M059J (cell line): ENCODE measurements at regions not wholly inside any gene's neighbourhood (a gene's known extent, or its start where the extent isn't known, plus 50 kb on each side); places are given as distances from the start of the nearest gene placed in this dataset.
A peak's percentile ranks its signal among the peaks of the same experiment; 100 is the strongest.
"Not testable (repeated sequence)": the region's sequence is repeated elsewhere in the genome, so short reads cannot be mapped to it uniquely, and the experiment has no call there.

Source experiments
- DNase-seq: peaks from one replicate; pipeline ENCODE4 v3.0.0-alpha.2; 2012; ENCODE audit warnings: low read depth

- DNase-seq: no peak
Measured at GRCh38 chr10:81251457-81252115, 623.4 kb upstream of the NRG3 start.

GRCh38 chr10:81264991-81265390 lies 610.0 kb upstream of the NRG3 start:
- DNase-seq: not testable (repeated sequence)

- no peak for DNase-seq
Measured at GRCh38 chr10:81270051-81270450, 604.9 kb upstream of the NRG3 start.

- no peak for DNase-seq
Measured at GRCh38 chr10:81280497-81281479, 594.2 kb upstream of the NRG3 start.

- no peak for DNase-seq
Measured at GRCh38 chr10:81288544-81288943, 586.5 kb upstream of the NRG3 start.

GRCh38 chr10:81297292-81297691 lies 577.7 kb upstream of the NRG3 start:
- DNase-seq: no peak

- DNase-seq: peak; percentile 5
Measured at GRCh38 chr10:81303656-81304055, 571.3 kb upstream of the NRG3 start.

GRCh38 chr10:81306971-81307782 lies 567.8 kb upstream of the NRG3 start:
- DNase-seq: no peak

- no peak for DNase-seq
Measured at GRCh38 chr10:81309041-81309552, 565.9 kb upstream of the NRG3 start.

- DNase-seq: no peak
Measured at GRCh38 chr10:81314471-81314870, 560.5 kb upstream of the NRG3 start.

GRCh38 chr10:81315026-81315425 lies 560.0 kb upstream of the NRG3 start:
- DNase-seq: no peak

- no peak for DNase-seq
Measured at GRCh38 chr10:81348003-81348402, 527.0 kb upstream of the NRG3 start.

GRCh38 chr10:81367132-81367531 lies 507.9 kb upstream of the NRG3 start:
- DNase-seq: no peak

- DNase-seq: no peak
Measured at GRCh38 chr10:81386817-81387216, 488.2 kb upstream of the NRG3 start.

GRCh38 chr10:81403451-81403850 lies 471.5 kb upstream of the NRG3 start:
- no peak for DNase-seq

- DNase-seq: no peak
Measured at GRCh38 chr10:81405399-81405798, 469.6 kb upstream of the NRG3 start.

GRCh38 chr10:81414038-81414437 lies 461.0 kb upstream of the NRG3 start:
- no peak for DNase-seq

GRCh38 chr10:81426722-81427121 lies 448.3 kb upstream of the NRG3 start:
- DNase-seq: no peak

GRCh38 chr10:81428456-81429134 lies 446.4 kb upstream of the NRG3 start:
- DNase-seq: no peak

GRCh38 chr10:81439445-81439844 lies 435.5 kb upstream of the NRG3 start:
- DNase-seq: no peak

- not testable (repeated sequence) for DNase-seq
Measured at GRCh38 chr10:81441624-81442023, 433.4 kb upstream of the NRG3 start.
